Mucosa of rectum (tissue), 2 donors: ENCODE measurements at regions not wholly inside any gene's neighbourhood (a gene's known extent, or its start where the extent isn't known, plus 50 kb on each side); places are given as distances from the start of the nearest gene placed in this dataset.

ENCODE experiments used
- H3K27ac ChIP-seq, 2 donors: one replicate each; pipeline ENCODE4 v1.7.0; 2013; ENCODE audit warnings: inconsistent platforms in 2 of 2, low read depth in 2 of 2, low read length in 2 of 2
- H3K27me3 ChIP-seq, 2 donors: one replicate each; pipeline ENCODE4 v1.7.0; 2013; ENCODE audit warnings: low read length in 2 of 2; ENCODE audit not compliant: control insufficient read depth in 2 of 2, insufficient read depth in 2 of 2
- H3K36me3 ChIP-seq, 2 donors: one replicate each; pipeline ENCODE4 v1.7.0; 2013; ENCODE audit warnings: low read length in 2 of 2; ENCODE audit not compliant: control insufficient read depth in 2 of 2, insufficient read depth in 2 of 2
- H3K4me1 ChIP-seq, 2 donors: one replicate each; pipeline ENCODE4 v1.7.0; 2013; ENCODE audit warnings: low read length in 2 of 2, mild to moderate bottlenecking in 1 of 2; ENCODE audit not compliant: control insufficient read depth in 2 of 2, insufficient read depth in 2 of 2
- H3K4me3 ChIP-seq, 2 donors: one replicate each; pipeline ENCODE4 v1.7.0; 2013; ENCODE audit warnings: low read length in 2 of 2
- H3K9ac ChIP-seq, 2 donors: one replicate each; pipeline ENCODE4 v1.7.0; 2013; ENCODE audit warnings: low read length in 2 of 2, low read depth in 1 of 2, mild to moderate bottlenecking in 1 of 2
- H3K9me3 ChIP-seq, 2 donors: one replicate each; pipeline ENCODE4 v1.7.0; 2013; ENCODE audit warnings: low read length in 2 of 2; ENCODE audit not compliant: control insufficient read depth in 2 of 2
- donor health status: healthy.
- donor health status: Normal muscosa, but diverticular disease.

DNA sequence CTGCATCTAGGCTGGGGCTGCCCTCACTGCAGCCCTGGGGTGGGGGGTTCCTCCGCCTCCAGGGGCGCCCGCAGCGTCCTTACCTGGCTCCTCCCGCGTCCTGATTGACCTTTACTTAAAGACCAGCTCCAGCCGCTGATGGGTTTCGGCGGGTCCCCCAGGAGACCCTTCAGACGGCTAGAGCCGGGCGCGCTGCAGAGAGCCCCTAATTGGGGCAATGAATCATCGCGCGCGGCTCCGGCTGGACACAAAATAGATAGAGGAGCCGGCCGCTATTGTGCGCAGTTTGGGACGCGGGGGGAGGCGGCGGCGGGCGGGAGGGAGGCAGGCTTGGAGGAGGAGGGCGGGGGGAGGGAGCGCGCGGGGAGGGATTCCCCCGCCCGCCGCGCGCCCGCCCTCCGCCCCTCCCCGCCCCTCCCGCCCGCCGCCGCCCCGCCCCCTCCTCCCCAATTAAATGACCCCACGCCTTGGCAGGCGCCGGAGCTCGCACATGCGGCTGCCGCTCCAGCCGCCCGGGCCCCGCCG, 56.5 kb upstream of the CIBAR2 start:
- Histone ChIP-seq H3K9me3 (no peaks in the 10 kb centered on the region), H3K27me3 (peaks cover 20 to 44% of the 10 kb centered on the region in 2 donors), H3K27ac (no peak overlapping the region), H3K4me3 (peak overlapping the region in 1 of 2 donors; percentile 33), H3K9ac (no peak overlapping the region), H3K4me1 (peaks cover 2 to 14% of the 10 kb centered on the region in 2 donors), H3K36me3 (no peaks in the 10 kb centered on the region)

DNA sequence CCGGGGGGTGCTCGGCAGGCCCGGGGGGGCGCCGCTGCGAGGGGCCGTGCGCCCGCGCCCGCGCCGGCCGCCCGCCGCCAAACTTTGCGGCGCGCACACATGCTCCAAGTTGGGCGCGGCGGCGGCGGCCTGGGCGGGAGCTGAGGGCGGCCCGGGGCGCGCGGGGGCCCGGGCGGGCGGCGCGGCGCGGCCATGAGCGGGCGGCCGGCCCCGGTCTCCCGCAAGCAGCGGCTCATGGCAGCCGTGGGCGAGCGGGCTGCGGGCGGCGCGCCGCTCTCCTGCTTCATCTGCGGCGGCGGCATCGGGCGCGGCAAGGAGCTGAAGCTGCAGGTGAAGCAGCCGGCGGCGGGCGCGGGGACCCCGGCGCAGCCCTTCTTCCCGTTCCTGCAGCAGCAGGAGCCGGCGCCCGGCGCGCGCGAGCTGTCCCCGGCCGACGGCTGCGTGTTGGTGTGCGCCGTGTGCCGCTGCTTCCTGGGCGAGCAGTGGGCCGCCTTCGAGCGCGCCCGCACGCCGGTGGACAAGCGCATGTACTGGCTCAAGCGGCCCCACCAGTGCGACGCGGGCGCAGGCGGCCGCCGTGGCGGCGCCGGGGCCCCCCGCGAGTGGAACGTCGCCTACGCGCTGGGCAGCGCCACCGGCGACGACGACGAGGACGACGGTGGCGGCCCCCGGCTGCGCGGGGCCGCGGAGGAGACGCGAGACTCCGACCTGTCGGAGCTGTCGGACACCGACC, 57.2 kb upstream of the CIBAR2 start:
- peaks cover 20 to 44% of the 10 kb centered on the region in 2 donors for H3K27me3 ChIP-seq
- no peak overlapping the region for H3K27ac ChIP-seq
- H3K4me1 ChIP-seq: peaks cover 2 to 17% of the 10 kb centered on the region in 2 donors
- H3K9ac ChIP-seq: no peak overlapping the region
- no peaks in the 10 kb centered on the region for H3K9me3 ChIP-seq
- no peaks in the 10 kb centered on the region for H3K36me3 ChIP-seq
- H3K4me3 ChIP-seq: no peak overlapping the region

DNA sequence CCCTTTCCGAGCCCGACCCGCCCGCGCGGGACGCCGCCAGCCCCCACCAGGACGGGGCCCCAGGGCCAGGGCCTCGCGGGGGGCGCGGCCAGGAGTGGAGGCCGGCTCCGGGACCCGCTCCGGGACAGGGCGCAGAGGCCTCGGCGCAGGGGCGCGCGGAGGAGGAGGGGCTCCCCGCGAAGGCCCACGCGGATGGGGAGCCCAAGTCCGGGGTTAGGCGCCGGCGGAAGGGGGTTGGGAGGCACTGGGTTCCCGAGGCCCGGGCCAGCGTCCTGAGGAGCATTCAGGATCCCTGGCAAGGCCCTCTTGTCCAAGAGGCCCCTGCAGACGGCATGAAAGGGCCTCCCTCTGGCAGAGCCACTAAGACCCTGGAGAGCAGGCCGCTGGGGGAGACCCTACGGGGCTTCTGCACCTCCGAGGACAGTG, 57.8 kb upstream of the CIBAR2 start:
- Histone ChIP-seq H3K27me3 (peaks cover 18 to 44% of the 10 kb centered on the region in 2 donors), H3K9ac (no peak overlapping the region), H3K27ac (no peak overlapping the region), H3K4me1 (peaks cover 2 to 17% of the 10 kb centered on the region in 2 donors), H3K9me3 (no peaks in the 10 kb centered on the region), H3K4me3 (no peak overlapping the region), H3K36me3 (no peaks in the 10 kb centered on the region)

DNA sequence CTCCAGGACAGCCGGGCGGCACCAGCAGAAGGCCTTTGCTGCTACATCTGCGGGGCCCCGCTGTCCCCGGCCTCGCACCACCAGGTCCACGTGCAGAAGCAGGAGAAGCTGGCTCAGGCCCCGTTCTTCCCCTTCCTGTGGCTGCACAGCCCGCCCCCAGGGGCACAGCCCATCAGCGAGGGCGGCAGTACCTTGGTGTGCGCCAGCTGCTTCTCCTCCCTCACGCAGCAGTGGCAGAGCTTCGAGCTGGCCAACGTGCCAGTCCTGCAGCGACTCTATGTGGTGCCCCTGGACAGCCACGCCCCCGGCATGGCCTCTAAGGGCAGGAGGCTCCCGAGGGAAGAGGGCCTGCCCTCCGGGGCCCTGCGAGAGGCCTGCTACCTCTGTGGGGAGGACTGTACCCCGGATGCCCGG, 58.3 kb upstream of the CIBAR2 start:
- H3K4me1 ChIP-seq: peaks cover 2 to 17% of the 10 kb centered on the region in 2 donors
- no peak overlapping the region for H3K4me3 ChIP-seq

DNA sequence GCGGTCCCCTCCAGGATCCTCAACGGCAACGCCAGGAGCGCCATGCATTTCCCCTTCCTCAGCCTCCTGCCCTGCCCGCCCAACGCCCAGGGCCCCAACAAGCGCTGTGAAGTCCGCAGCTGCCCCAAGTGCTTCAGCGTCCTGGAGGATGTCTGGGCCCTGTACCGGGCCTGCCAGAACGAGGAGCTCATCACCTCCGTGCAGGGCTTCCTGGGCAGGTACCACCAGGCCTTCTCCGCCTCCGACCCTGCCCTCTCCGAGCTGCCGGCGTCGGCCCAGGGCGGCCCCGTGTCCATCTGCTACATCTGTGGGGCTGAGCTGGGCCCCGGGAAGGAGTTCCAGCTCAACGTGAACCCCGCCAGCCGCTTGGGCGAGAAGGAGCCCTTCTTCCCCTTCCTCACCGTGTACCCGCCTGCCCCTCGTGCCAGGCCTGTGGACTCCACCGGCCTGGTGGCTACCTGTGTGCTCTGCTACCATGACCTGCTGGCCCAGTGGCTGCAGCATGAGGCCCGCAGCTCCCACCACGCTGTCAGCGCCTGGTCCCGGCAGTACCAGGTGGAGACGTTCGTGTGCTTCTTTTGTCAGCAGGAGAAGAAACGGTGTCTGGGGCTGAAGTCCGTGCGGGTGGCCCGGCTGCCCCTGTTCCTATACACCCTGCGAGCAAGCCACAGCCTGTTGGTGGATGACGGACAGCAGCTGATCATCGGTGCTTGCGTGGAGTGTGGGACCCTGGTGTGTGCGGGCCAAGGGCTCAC, 58.9 kb upstream of the CIBAR2 start:
- Histone ChIP-seq H3K36me3 (no peaks in the 10 kb centered on the region), H3K9ac (no peak overlapping the region), H3K27me3 (peaks cover 17 to 41% of the 10 kb centered on the region in 2 donors), H3K4me3 (peak overlapping the region; percentile 23 to 44), H3K9me3 (no peaks in the 10 kb centered on the region), H3K27ac (no peak overlapping the region), H3K4me1 (peaks cover 2 to 17% of the 10 kb centered on the region in 2 donors)

More for the DNA sequence above, 58.3 kb upstream of the CIBAR2 start:
- no peaks in the 10 kb centered on the region for H3K9me3 ChIP-seq
- H3K27me3 ChIP-seq: peaks cover 17 to 42% of the 10 kb centered on the region in 2 donors
- no peaks in the 10 kb centered on the region for H3K36me3 ChIP-seq
- H3K9ac ChIP-seq: no peak overlapping the region
- no peak overlapping the region for H3K27ac ChIP-seq

DNA sequence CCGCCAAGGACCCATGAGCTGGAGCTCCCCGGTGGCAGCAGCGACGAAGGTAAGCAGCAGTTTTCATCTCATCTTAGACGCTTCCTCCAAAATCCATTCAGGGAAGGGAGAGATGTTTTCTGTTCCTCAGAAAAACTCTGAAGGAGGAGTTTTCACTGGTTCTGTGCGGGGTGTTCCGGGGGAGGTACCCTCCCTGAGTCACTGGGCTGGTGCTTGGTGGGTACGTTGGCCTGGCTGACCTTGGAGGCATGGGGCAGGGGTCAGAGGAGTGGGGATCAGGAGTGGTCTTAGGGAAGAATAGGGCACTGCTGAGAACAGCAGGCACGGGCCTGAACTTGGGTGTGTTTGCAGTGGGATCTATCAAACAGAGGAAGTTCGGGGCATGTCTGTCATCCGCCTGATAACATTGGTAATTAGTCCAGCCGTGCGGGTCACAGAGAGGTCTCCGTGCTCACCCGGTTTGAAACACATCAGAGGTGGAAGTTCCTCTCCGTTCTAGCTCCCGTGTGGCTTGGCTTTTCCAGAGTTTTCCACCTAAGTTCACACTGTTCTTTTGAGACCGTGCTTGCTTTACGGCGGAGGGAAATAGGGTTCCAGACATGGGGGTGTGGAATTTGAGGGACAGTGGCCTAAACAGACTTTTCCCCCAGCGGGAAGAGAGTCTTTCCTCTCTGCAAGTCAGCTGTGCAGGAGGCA, 59.6 kb upstream of the CIBAR2 start:
- peaks cover 17 to 35% of the 10 kb centered on the region in 2 donors for H3K27me3 ChIP-seq
- H3K27ac ChIP-seq: no peak overlapping the region
- no peaks in the 10 kb centered on the region for H3K36me3 ChIP-seq
- H3K4me1 ChIP-seq: peaks cover 2 to 17% of the 10 kb centered on the region in 2 donors
- no peaks in the 10 kb centered on the region for H3K9me3 ChIP-seq
- H3K4me3 ChIP-seq: peak overlapping the region; percentile 44 to 56
- H3K9ac ChIP-seq: no peak overlapping the region

DNA sequence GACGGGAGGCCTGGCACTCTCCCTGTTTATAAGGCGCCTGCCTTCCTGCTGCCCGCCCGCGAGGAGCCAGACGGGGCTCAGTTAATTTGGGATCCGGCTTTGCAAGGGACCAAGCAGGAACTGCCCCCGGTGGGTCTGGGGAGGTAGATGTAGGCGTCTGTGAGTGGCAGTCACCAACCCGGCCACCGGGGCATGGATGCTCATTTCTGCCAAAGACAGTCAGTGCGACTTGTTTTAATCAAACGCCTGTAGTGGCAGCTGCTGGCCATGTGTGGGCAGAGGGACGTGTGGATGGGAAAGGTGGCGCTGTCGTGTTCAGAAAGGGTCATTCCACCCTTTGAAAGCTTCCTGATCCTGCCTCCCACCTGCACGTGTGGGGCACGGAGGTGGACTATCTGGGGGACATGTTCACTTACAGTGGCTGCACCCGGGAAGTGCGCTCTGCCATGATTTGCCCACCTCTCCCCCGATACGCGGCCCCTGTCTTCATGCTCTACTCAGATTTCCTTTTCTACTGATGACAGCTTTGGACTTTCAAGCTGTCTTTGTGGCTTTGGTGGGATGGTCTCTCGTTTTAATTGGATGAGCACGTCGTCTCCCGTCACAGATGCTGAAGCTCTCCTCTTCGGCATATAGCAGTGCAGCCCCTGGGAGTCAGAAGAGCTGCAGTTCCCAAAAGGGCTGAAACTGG, 60.3 kb upstream of the CIBAR2 start:
- Histone ChIP-seq H3K36me3 (no peaks in the 10 kb centered on the region), H3K9ac (no peak overlapping the region), H3K27ac (no peak overlapping the region), H3K9me3 (no peaks in the 10 kb centered on the region), H3K4me3 (peak overlapping the region; percentile 2 to 56), H3K4me1 (peaks cover 2 to 15% of the 10 kb centered on the region in 2 donors), H3K27me3 (peaks cover 19 to 31% of the 10 kb centered on the region in 2 donors)

DNA sequence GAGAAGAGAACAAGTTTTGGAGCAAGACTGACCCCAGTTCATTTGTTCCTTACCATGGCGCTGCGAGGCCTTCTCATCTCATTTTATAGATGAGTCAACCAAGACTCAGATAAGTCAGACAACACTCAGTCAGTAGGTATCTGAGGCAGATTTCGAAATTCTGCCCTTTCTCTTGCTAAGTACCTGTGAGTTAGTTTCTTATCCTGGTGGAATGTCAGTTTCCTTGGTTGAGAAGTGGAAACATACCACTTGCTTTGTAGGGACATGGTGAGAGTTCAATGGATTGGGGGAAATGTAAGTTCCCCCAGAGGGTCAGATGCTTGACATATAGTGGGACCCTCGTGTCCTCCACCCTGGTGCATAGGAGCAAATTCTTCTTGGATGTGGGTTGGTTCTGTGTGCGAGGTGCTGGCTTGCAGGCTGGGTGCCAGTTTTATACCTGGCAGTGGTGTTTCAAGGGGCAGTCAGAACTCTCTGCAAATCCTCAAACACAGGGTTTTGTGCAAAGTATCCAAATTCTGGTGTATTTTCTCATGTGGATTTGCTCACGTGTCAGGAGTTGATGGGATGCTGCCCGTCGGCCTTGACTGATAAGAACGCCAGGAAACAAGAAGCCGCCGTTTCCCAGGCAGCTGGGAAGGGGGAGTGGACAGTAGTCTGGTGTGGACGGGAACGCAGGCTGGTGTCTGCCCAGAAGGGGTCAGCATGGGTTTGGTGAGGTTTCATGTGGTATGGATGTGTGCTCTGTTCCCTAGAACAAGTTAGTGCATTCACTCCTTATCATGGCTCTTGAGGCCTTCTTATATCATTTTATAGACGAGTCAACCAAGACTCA, 61.1 kb upstream of the CIBAR2 start:
- Histone ChIP-seq H3K4me1 (peaks cover 2 to 13% of the 10 kb centered on the region in 2 donors), H3K27me3 (peaks cover 20 to 26% of the 10 kb centered on the region in 2 donors), H3K9me3 (no peaks in the 10 kb centered on the region), H3K27ac (peak overlapping the region in 1 of 2 donors; percentile 48), H3K36me3 (no peaks in the 10 kb centered on the region), H3K4me3 (peak overlapping the region in 1 of 2 donors; percentile 56), H3K9ac (no peak overlapping the region)
